DMS53 treated with DMSO at 0.1 percent for 48 hours (cell line): ENCODE measurements at regions not wholly inside any gene's neighbourhood (a gene's known extent, or its start where the extent isn't known, plus 50 kb on each side); places are given as distances from the start of the nearest gene placed in this dataset.

Source experiments
- DNase-seq: peaks from one replicate; lab custom pipeline; 2025; ENCODE audit not compliant: unreplicated experiment; lab: John Stamatoyannopoulos, UW

DNA sequence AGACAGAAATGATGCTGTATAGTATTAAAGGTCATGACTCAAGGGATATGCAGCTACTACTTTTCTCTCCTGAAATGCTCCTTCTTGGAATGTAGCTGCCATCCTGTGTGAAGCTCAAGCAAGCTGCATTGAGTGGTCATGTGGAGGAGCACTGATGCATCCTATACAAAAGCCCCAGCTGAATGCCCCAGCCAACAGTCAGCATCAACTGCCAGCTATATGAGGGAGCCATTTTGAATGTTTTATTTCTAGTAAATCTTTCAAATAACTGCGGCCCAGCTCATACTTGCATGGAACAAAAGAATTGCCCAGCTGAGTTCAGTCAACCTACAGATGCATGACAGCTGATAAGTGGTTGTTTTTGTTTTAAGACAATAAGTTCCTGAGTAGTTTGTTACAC, 165.0 kb upstream of the GEMIN8 start:
- DNase-seq = no peak

GRCh38 chrX:14193547-14193946, 163.9 kb upstream of the GEMIN8 start:
- no peak for DNase-seq

- DNase-seq = no peak
Observed at GRCh38 chrX:14173873-14174272, 144.2 kb upstream of the GEMIN8 start.

DNA sequence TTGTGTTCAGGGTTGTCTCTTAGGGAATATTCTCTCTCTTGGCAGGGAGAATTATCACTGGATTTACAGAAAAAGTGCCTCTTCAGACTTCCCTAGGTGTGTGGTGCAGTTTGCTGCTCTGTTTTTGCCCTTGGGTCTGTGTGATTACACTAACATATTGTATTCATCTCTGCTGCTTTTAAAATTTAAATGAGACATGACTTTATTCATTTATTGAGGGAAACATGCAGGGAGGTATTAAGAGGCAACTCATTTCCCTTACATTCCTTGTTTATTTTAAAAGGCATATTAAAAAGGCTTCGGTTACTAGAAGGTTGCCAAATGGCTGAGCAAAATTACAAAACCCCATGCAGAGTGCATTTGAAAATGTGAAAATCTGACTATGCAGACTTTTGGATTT, 135.1 kb upstream of the GEMIN8 start:
- no peak for DNase-seq

DNA sequence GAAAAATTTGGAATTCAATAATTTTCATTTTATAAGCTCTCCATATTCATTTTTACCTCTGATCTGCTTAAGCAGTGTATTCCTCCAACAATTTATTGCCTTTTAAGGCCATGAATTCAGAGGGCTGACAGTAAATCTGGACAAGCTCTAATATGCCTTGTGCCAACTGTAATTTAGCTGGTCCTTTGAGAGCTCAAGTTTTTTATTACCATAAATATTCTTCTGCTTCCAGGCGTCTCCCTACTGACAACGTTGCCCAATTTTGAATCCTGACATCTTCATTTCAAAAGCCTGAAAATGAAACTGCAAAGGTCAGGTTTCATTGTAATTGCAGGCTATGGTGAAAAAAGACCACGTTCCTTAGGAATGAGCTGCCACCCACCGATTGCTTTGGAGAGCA, 95.8 kb upstream of the GEMIN8 start:
- no peak for DNase-seq

DNA sequence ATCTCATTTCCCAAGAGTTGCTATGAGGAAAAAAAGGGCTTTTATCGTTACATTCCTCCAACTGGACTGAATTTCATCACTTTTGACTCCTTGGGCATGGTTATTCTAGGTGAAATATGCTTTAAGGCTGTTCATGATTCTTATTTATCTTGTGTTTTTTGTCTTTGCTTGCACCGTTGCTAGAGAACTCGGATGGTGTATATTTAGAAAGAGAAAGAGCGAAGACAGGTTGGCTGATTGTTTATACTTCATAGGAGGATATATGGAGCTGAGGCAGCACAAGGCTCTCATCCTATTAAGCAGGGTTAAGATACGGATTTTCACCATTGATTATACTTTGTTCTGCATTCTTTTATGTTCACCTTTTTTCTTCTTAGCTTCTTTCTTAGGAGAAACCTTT, 94.9 kb upstream of the GEMIN8 start:
- no peak for DNase-seq

GRCh38 chrX:14095702-14096101, 66.0 kb upstream of the GEMIN8 start:
- no peak for DNase-seq

GRCh38 chrX:14094191-14094590, 64.5 kb upstream of the GEMIN8 start:
- DNase-seq = no peak

GRCh38 chrX:14084466-14084865, 54.8 kb upstream of the GEMIN8 start:
- no peak for DNase-seq

DNA sequence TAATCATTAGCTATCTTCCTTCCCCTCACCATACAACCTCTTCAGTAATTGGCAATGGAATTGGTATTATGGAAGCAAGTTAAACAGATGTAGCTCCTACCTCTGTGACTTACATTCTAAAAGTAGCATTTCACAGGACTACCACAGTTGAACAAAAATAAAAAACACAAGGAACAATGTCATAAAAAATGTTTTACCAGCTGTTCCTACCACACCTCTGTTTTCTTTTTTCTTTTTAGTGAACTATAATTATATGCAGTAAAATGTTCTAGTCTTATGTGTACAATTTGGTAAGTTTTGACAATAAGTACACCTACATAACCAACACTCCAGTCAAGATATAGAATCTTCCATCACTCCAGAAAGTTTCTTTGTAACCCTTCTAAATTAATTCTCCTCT, 54.1 kb upstream of the GEMIN8 start:
- no peak for DNase-seq

GRCh38 chrX:14079891-14080430, 50.3 kb upstream of the GEMIN8 start:
- no peak for DNase-seq
